Fibroblast of the conjunctiva (primary cell): ENCODE measurements at regions not wholly inside any gene's neighbourhood (a gene's known extent, or its start where the extent isn't known, plus 50 kb on each side); places are given as distances from the start of the nearest gene placed in this dataset.
"Not testable (repeated sequence)": the region's sequence is repeated elsewhere in the genome, so short reads cannot be mapped to it uniquely, and the experiment has no call there.

ENCODE experiments used
- DNase-seq: peaks from one replicate; pipeline ENCODE4 v3.0.0-alpha.2; 2010; ENCODE audit warnings: low read depth

DNA sequence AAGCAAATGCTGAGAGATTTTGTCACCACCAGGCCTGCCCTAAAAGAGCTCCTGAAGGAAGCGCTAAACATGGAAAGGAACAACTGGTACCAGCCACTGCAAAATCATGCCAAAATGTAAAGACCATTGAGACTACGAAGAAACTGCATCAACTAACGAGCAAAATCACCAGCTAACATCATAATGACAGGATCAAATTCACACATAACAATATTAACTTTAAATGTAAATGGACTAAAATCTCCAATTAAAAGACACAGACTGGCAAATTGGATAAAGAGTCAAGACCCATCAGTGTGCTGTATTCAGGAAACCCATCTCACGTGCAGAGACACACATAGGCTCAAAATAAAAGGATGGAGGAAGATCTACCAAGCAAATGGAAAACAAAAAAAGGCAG lies 702.7 kb upstream of the INTU start:
- DNase-seq: not testable (repeated sequence)

DNA sequence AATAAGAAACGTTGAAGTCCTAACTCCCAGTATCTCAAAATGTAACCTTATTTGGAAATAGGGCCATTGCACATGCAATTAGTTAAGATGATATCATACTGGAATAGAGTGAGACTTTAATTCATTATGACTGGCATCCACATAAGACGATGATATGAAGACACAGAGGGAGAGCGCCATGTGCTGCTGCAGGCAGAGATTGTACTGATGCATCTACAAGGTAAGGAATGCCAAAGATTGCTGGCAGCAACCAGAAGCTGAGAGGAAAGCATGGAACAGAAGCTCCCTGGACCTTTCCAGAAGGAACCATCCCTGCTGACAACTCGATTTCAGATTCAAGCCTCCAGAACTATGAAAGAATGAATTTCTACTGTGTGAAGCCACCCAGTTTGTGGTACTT lies 697.0 kb upstream of the INTU start:
- DNase-seq: no peak

DNA sequence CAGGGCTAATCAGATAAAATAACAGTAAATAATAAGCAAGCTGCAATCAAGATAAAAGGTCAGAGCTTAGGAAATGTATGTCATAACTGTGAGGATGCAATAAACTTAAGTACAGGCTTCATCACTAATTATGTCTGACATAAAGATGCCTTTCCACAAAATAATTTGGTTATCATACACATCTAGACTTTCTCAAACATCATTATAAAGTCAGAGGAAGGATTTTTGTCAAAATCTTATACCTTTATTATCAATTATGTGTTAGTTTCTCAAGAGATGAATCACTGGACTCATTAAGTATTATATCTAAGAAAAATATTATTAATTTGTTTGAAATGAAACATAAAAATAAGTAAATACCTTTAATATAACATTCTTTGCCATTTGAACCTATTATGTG lies 695.4 kb upstream of the INTU start:
- no peak for DNase-seq

DNA sequence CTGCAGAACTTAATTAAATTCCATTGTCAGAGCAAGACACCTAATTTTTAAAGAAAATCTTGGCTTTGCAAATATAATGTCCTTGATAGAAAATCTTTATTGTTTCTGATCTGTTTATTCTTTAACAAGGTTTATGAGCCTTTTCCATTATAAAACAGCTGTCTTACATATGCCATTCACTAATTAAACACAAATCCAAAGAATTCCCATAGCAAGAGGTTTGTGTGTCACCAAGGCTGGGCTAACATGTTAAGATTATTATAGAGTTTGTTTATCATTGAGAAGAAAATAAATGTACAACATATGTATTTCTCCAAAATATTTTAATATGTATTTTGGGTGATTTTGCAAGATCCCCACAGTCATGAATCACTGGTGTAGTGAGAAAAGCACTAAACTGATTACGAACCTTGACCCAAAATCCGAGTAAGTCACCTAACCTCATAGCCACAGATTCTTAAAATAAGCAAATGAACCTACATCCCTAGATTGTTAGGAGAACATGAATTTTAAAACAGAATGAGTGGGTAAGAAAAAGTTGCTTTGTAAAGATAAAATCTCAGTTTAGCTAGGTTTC lies 694.8 kb upstream of the INTU start:
- DNase-seq: no peak

DNA sequence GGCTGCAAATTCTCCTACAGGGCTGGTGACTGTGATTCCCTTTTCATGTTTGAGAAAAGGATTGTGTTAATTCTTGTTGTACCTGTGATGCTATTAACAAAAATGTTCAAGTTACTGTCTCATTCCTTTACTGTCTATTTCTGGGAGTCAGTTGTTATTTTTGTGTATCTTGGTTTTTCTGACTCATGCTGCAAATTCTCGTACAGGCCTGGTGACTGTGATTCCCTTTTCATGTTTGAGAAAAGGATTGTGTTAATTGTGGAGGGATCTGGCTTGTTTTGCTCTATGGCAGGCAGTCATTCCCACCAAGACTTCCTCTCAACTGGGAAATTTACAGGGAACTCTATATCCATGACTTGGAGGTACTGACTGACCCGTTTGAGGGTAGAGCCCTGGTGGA lies 693.4 kb upstream of the INTU start:
- no peak for DNase-seq

DNA sequence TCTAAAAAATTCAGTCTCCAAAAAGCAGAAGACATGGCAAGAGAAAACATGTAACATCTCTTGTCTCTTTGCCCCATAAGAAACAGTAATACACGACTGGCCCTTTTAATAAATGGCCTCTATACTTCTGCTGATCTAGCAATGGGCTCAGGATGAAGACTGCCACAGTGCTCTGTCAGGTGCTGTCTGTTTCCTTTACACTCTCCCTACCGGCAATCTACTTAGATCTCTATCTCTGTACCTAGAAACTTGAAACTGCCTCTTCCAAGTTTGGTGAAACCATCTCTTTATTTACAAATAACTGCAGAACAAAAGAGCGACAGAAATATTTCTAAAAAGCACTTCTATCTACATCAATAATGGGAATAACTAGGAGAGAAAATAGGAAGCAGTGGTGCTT lies 685.2 kb upstream of the INTU start:
- no peak for DNase-seq

DNA sequence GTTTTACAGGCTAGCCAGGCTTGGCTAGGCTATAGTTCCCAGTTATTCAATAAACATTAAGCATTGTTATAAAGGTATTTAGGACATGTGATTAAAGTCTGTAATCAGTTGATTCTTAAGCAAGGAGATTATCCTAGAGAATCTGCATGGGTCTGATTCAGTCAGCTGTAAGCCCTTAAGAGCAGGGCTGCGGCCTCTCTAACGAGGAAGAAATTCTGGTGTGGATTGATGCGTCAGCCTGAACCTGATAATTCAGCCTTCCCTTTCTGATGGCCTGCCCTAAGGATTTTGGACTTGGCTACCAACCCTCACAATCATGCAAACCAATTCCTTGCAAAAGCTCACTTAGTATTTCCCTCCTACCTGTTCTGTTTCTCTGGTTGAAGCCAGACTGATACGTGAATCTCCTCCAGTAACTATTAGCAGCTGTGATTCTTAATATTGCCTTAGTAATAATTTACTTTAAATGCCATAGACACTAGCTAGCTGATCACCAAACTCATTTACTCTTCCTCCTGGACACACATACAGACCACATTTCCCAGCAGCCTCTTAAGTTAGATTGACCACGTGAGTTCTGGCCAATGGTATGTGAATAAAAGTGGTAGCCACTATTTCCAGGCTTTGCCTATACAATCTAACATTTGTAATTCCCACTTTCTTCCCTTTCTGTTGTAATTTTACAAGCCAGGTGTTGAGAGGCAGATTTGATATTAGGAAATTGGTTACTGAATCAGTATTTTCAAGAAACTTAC lies 678.0 kb upstream of the INTU start:
- DNase-seq: no peak

DNA sequence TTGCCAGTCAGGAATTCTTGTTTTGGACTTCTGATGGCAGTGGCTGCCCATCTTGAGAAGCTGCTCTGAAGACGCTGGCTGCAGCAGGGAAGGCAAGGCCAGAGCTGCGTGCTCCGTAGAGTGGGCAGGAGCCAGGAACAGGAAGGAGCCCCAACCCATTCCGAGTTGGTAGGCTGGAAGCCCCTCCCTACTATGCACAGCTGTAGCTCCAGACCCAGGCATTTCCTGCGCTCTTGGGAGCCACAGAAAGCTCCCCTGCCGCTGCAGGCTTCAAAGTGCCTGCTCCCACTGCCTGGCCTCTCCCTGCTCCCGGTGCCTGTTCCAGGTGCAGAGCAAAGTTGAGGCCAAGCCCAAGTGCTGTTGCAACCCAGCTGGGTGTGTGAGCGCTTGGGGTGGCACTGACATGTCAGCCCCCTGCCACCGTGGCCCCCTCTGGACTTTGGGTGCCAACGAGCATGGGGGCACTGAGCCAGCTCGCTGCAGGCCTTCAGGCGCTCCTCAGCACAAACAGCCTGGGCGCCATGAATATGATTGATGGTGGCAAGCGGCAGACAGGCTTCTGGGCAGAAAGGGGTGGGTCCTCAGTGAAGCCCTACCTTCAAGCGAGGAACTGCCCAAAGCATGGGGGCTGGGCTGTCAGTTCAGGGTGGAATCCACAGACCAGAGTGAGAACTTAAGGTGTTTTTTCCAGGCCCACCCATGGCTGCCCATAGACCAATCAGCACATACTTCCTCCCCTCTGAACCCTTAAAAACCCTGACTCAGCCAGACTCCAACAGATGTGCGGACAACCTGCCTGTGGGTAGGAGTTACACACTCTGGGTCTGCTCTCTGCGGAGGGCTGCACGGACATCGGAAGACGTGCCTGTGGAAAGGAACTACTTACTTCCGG lies 677.2 kb upstream of the INTU start:
- no peak for DNase-seq

DNA sequence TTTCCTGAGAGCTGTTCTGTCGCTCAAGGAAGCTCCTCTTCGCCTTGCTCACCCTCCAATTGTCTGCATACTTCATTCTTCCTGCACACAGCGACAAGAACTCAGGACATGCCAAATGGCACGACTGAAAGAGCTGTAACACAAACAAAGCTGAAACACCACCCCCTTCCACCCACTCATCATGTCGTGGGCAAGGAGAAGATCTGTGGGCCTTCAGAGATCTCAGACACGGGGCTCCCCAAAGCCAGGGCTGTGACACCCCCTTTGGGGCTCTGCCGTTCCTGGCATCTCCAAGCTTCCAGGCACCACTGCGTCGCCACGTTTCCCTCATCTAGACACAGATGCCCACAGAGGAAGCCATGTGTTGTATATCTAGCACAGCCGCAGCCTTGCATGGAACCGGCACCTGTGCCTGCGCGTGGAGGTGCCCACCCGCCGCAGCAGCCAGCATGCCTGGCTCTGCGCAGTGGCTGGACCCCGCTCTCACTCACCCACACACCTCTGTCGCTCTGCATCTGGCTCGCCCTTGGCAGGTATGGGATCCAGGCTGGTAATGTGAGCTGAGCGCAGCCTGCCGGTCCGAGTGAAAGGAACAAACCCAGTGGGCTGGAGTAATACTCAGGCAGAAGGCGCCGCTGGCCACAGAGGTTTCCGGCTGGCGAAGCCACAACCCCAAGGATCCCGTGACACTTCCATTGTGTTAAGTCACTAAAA lies 676.4 kb upstream of the INTU start:
- DNase-seq: no peak

DNA sequence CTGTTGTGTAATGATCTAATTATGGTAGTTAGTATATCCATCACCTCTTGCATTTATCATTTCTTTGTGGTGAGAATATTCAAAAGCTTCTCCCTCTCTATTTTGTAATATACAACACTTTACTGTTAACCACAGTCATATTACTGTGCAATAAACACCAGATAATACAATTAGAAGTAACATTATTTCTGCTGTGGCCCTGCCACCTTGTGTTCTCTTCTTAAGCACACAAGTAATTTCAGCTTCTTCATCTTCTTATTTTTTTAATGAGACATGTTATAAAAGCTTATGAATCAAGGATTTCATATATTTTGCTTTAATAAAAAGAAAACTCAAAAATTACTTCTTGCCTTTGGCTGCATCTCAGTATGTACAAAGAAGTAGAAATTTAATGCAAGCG lies 675.2 kb upstream of the INTU start:
- DNase-seq: peak; percentile 36

DNA sequence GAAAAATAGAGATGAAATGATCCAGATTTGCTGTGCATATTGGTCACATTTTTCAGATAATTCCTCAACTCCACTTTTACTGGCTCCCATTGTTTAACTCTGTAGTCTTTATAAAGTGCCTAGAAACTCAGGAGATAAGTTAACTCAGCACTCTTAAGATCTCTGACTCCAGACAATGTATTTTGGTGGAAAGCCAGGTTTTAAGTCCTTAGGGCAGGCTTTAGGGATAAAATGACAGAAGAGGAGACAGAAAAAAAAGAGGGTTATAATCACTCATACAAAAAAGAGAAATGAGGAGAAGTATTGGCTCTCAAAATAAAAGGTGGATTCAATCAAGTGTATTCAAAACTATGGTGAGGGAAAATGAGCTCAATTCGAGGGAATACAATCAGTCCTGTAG lies 674.8 kb upstream of the INTU start:
- no peak for DNase-seq

DNA sequence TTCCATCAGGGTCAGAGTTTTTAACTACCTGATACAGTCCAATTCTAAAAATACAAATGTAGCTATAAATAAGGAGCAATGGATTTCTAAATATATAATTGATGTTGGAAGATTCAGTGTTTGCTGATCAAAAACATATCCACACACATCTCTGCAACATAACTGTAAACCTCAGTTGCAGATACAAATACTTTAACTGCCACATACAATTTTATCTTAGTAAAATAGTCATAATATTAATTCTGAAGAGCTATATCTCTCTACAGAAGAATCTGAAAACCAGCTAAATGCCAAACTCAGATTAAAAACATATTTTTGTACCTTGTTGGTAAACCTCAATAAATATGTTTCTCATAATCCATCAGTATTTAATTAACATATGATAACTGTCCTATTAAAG lies 674.3 kb upstream of the INTU start:
- no peak for DNase-seq

DNA sequence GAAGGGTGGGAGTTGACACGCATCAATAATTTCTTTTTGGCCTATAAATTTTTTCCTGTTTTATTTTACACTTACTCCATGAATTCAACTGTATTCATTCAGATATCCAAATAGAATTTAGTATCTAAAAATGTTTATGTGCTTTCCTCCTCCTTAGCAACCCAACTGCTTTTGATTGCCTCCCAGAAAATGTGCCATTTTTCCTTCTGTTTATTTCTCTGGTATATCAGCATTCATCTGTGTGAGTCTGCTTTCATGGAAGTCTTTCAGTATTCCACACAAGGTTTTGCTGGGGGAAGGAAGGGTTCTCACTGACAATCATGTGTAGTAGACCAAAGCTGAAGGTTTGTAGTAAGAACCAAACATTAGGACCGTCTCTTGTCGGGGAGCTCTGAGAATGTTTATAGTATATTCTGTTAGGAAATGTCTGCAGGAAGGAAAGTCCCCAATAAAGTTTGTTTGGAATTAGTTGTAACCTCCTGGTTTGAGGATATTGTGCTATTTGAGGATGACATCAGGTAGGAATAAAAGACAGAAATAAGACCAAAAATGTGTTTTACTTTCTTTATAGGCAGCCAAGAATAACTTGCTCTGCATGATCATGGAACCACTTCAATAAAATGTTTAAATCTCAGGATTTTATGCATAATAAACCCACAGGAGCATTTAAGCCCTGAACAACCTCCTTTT lies 673.6 kb upstream of the INTU start:
- DNase-seq: no peak

DNA sequence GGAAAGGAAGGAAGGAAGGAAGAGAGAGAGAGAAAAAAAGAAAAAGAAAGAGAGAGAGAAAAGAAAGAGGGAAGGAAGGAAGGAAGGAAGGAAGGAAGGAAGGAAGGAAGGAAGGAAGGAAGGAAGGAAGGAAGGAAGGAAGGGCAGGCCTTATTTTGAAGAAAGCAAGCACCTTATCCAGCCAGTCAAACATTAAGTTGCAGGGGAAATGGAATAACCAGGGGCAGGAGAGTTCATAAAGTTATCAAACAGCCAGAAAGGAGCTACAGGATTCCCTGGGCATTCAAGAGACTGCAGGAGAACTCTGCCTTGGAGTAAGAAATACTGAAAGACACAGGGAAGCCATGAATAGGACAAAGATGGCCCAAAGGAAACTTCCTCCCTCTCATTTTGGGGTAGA lies 672.0 kb upstream of the INTU start:
- no peak for DNase-seq

DNA sequence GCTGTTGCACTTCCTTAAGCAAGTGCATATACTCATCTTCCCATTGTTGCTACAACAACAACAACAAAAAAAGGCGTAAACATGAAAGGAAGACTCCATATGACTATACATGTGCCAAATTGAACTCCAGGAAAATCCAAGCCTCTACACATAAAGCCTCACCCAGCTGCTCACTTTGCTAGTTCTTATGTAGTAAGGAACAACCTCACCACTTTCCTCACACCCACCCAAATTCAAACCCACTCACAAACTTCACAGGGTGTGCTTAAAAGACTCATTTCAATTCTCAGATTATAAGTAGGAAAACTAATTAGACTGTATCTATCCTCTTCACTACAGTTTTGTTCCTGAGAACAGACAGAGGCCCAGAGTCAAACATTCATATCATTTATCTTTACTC lies 671.1 kb upstream of the INTU start:
- DNase-seq: no peak

DNA sequence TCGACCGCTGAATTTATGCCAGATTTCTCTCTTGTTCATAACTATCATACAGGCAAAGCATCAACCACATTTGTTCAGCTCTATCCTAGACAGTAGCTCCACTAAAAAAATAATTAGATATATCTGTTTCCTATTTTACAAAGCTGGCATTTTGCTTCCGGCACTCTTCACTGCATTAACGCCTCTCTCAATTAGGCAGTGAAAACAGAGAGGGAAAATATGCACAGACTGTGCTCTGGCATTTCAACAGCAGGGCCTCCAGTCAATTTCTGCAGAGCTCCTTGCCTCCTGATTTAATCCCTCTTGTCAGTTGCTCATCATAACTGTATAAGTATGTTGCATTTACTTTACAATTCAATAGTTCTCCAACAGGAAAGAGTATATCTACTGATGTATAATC lies 666.9 kb upstream of the INTU start:
- DNase-seq: no peak

DNA sequence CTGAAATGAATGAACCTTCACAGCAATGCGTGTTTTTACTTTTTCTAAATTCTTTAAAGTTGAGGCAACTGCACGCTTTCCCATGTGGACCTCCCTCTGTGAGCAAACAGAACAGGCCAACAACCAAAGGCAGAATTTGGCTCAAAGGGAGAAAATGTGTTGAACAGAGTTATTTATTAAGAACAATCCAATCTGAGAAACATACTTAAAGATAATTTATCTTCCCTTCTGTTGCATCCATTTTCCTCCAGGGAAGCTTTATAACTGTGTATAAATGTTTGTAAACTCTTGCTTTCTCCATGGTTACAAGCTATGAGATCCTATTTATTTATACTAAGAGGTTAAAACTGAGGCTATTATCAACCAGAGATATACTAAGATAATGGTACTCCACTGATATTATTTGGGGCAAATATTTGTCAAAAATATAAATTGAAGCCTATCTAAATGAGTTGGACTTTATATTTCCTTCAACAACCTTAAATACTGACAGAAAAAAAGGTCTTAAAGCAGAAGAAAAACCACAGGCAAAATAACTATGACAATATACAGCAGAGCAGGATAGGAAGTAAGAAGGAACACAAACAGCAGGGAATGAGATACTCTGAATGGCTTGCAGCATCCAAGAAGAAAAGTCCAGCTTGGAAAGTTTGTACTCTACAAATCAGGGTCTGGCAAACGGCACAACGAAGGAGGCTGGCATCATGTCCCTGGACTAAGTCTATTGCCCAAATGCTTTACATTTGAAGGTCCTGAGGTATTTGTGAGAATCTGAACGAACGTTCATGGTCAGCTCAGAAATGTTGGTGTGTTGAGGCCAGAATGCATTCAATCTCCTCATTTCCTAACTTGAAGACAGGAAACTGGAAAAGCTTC lies 663.2 kb upstream of the INTU start:
- no peak for DNase-seq

DNA sequence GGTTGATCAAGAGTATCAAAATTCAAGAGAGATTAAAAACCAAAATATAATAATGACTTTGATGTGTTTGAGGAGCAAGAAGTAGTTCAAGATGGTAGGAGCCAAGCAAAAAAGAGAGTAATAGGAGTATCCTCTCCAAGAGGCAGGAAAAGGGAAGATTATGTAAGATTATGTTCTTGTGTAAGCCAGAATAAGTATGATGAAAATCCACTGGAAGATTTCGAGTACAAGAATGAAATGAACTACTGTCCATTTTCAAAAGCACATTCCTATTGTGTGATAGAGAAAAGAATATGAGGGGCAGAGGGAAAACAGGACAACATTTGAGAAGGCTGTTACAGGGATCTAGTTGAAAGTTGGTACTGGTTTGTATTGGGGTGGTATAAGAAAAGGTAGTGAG lies 659.6 kb upstream of the INTU start:
- DNase-seq: no peak

DNA sequence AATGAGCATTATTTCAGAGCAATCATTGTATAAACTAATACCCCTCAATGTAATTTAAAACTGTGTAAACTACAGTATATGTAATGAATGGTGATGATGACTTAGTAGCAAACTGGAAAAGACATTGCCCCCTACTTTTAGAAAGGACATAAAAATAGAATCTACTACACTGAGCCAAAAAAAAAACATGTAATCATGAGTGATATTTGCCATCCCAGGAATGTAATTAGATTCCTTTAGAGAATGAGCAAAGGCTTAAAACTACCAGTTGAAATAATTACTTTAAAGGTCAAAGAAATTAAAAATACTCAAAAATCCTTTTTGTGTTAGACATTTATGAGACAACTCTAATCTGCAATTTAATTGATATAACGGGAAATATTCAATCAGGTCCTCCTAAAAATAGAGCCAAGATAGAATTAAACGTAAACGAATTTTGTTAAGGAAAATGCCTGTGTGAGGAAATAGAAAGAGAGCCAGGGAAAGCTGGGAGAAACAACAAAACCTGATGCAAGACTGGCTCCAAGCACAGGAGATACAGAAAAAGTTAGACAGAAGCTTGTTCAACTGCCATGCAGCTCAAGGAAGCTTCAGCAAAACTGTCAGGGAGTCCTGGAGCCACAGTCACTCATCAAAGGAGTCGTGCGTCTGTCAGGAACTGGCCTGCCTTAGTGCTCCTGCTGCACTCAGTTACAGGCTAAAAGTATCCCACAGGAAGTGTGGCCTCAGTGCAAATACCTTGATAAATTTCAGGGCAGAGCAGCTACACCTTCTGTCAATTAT lies 655.7 kb upstream of the INTU start:
- no peak for DNase-seq

DNA sequence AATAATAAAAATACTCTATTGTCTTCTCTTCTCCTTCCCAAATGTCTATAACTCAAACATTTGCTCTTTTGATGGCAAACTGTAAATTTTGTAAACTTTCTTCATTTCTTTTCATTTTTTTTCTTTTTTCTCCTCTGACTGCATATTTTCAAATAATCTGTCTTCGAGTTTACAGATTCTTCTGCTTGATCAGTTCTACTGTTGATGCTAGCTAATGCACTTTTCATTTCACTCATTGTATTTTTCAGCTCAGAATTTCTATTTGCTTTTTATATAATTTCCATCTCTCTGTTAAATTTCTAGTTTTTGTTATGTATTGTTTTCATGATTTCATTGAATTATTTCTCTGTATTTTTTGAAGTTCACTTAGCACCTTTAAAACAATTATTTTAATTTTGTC lies 646.8 kb upstream of the INTU start:
- no peak for DNase-seq
